Activated naive CD8-positive, alpha-beta T cell (primary cell): ENCODE measurements at regions not wholly inside any gene's neighbourhood (a gene's known extent, or its start where the extent isn't known, plus 50 kb on each side); places are given as distances from the start of the nearest gene placed in this dataset.

Experiments used
- H3K27ac Mint-ChIP-seq: one replicate; pipeline ENCODE4 v1.8.0; 2021; ENCODE audit warnings: mixed read lengths
- H3K27me3 Mint-ChIP-seq: one replicate; pipeline ENCODE4 v1.8.0; 2021; ENCODE audit warnings: mixed read lengths
- H3K36me3 Mint-ChIP-seq: one replicate; pipeline ENCODE4 v1.8.0; 2021; ENCODE audit warnings: mixed read lengths
- H3K4me1 Mint-ChIP-seq: one replicate; pipeline ENCODE4 v1.8.0; 2021; ENCODE audit warnings: low read depth, mixed read lengths
- H3K4me3 Mint-ChIP-seq: one replicate; pipeline ENCODE4 v1.8.0; 2021; ENCODE audit warnings: mild to moderate bottlenecking, mixed read lengths
- H3K9me3 Mint-ChIP-seq: one replicate; pipeline ENCODE4 v1.8.0; 2021; ENCODE audit warnings: low read depth, mixed read lengths

- Mint-ChIP-seq H3K9me3 (peaks cover 2% of the 10 kb centered on the region), H3K4me3 (no peak overlapping the region), H3K27me3 (peaks cover 2% of the 10 kb centered on the region), H3K27ac (no peak overlapping the region), H3K36me3 (no peaks in the 10 kb centered on the region), H3K4me1 (no peaks in the 10 kb centered on the region)
Measured at GRCh38 chr6:6771964-6772363, 183.4 kb downstream of the LY86 start.

GRCh38 chr6:6772751-6773150 lies 184.2 kb downstream of the LY86 start:
- no peaks in the 10 kb centered on the region for H3K36me3 Mint-ChIP-seq
- H3K4me1 Mint-ChIP-seq: no peaks in the 10 kb centered on the region
- peaks cover 2% of the 10 kb centered on the region for H3K27me3 Mint-ChIP-seq
- H3K27ac Mint-ChIP-seq: no peak overlapping the region
- peaks cover 5% of the 10 kb centered on the region for H3K9me3 Mint-ChIP-seq
- H3K4me3 Mint-ChIP-seq: no peak overlapping the region

- Mint-ChIP-seq H3K27me3 (peaks cover 5% of the 10 kb centered on the region), H3K27ac (no peak overlapping the region), H3K36me3 (no peaks in the 10 kb centered on the region), H3K4me1 (no peaks in the 10 kb centered on the region), H3K9me3 (peaks cover 5% of the 10 kb centered on the region), H3K4me3 (no peak overlapping the region)
Measured at GRCh38 chr6:6775074-6775473, 186.6 kb downstream of the LY86 start.

- peaks cover 5% of the 10 kb centered on the region for H3K27me3 Mint-ChIP-seq
- no peaks in the 10 kb centered on the region for H3K36me3 Mint-ChIP-seq
- H3K27ac Mint-ChIP-seq: no peak overlapping the region
- H3K9me3 Mint-ChIP-seq: peaks cover 5% of the 10 kb centered on the region
- H3K4me1 Mint-ChIP-seq: no peaks in the 10 kb centered on the region
- no peak overlapping the region for H3K4me3 Mint-ChIP-seq
Measured at GRCh38 chr6:6780231-6780630, 191.7 kb downstream of the LY86 start.

- no peaks in the 10 kb centered on the region for H3K36me3 Mint-ChIP-seq
- H3K9me3 Mint-ChIP-seq: peaks cover 5% of the 10 kb centered on the region
- no peak overlapping the region for H3K27ac Mint-ChIP-seq
- H3K4me3 Mint-ChIP-seq: no peak overlapping the region
- H3K4me1 Mint-ChIP-seq: no peaks in the 10 kb centered on the region
- peaks cover 5% of the 10 kb centered on the region for H3K27me3 Mint-ChIP-seq
Measured at GRCh38 chr6:6781172-6781872, 192.8 kb downstream of the LY86 start.

- Mint-ChIP-seq H3K4me1 (no peaks in the 10 kb centered on the region), H3K9me3 (peaks cover 4% of the 10 kb centered on the region), H3K27me3 (peaks cover 5% of the 10 kb centered on the region), H3K4me3 (no peak overlapping the region), H3K27ac (no peak overlapping the region), H3K36me3 (no peaks in the 10 kb centered on the region)
Measured at GRCh38 chr6:6781873-6782227, 193.3 kb downstream of the LY86 start.

GRCh38 chr6:6783721-6784120 lies 195.2 kb downstream of the LY86 start:
- Mint-ChIP-seq H3K27me3 (peaks cover 3% of the 10 kb centered on the region), H3K36me3 (no peaks in the 10 kb centered on the region), H3K9me3 (no peaks in the 10 kb centered on the region), H3K27ac (no peak overlapping the region), H3K4me1 (no peaks in the 10 kb centered on the region), H3K4me3 (no peak overlapping the region)

GRCh38 chr6:6784514-6785162 lies 196.1 kb downstream of the LY86 start:
- H3K36me3 Mint-ChIP-seq: no peaks in the 10 kb centered on the region
- H3K27ac Mint-ChIP-seq: no peak overlapping the region
- H3K27me3 Mint-ChIP-seq: no peaks in the 10 kb centered on the region
- no peak overlapping the region for H3K4me3 Mint-ChIP-seq
- no peaks in the 10 kb centered on the region for H3K4me1 Mint-ChIP-seq
- no peaks in the 10 kb centered on the region for H3K9me3 Mint-ChIP-seq

- H3K4me3 Mint-ChIP-seq: no peak overlapping the region
- H3K4me1 Mint-ChIP-seq: no peaks in the 10 kb centered on the region
- no peaks in the 10 kb centered on the region for H3K27me3 Mint-ChIP-seq
- no peak overlapping the region for H3K27ac Mint-ChIP-seq
- no peaks in the 10 kb centered on the region for H3K36me3 Mint-ChIP-seq
- H3K9me3 Mint-ChIP-seq: no peaks in the 10 kb centered on the region
Measured at GRCh38 chr6:6785163-6785521, 196.6 kb downstream of the LY86 start.

- no peaks in the 10 kb centered on the region for H3K36me3 Mint-ChIP-seq
- H3K9me3 Mint-ChIP-seq: no peaks in the 10 kb centered on the region
- no peaks in the 10 kb centered on the region for H3K27me3 Mint-ChIP-seq
- H3K4me3 Mint-ChIP-seq: no peak overlapping the region
- H3K4me1 Mint-ChIP-seq: peaks cover 3% of the 10 kb centered on the region
- no peak overlapping the region for H3K27ac Mint-ChIP-seq
Measured at GRCh38 chr6:6788394-6789032, 200.0 kb downstream of the LY86 start.

- Mint-ChIP-seq H3K9me3 (no peaks in the 10 kb centered on the region), H3K4me3 (no peak overlapping the region), H3K27me3 (no peaks in the 10 kb centered on the region), H3K36me3 (no peaks in the 10 kb centered on the region), H3K27ac (no peak overlapping the region), H3K4me1 (peaks cover 8% of the 10 kb centered on the region)
Measured at GRCh38 chr6:6790393-6790792, 201.9 kb downstream of the LY86 start.

- H3K36me3 Mint-ChIP-seq: no peaks in the 10 kb centered on the region
- H3K4me3 Mint-ChIP-seq: no peak overlapping the region
- no peaks in the 10 kb centered on the region for H3K9me3 Mint-ChIP-seq
- H3K27me3 Mint-ChIP-seq: no peaks in the 10 kb centered on the region
- no peak overlapping the region for H3K27ac Mint-ChIP-seq
- H3K4me1 Mint-ChIP-seq: peaks cover 8% of the 10 kb centered on the region
Measured at GRCh38 chr6:6790891-6791290, 202.4 kb downstream of the LY86 start.

- H3K4me3 Mint-ChIP-seq: no peak overlapping the region
- H3K27ac Mint-ChIP-seq: no peak overlapping the region
- H3K9me3 Mint-ChIP-seq: no peaks in the 10 kb centered on the region
- H3K36me3 Mint-ChIP-seq: no peaks in the 10 kb centered on the region
- no peaks in the 10 kb centered on the region for H3K27me3 Mint-ChIP-seq
- H3K4me1 Mint-ChIP-seq: peaks cover 10% of the 10 kb centered on the region
Measured at GRCh38 chr6:6793388-6794250, 205.1 kb downstream of the LY86 start.

- Mint-ChIP-seq H3K9me3 (no peaks in the 10 kb centered on the region), H3K27me3 (no peaks in the 10 kb centered on the region), H3K36me3 (no peaks in the 10 kb centered on the region), H3K4me1 (peaks cover 17% of the 10 kb centered on the region), H3K4me3 (no peak overlapping the region), H3K27ac (no peak overlapping the region)
Measured at GRCh38 chr6:6795393-6795792, 206.9 kb downstream of the LY86 start.

GRCh38 chr6:6796818-6797217 lies 208.3 kb downstream of the LY86 start:
- Mint-ChIP-seq H3K36me3 (no peaks in the 10 kb centered on the region), H3K27me3 (no peaks in the 10 kb centered on the region), H3K9me3 (no peaks in the 10 kb centered on the region), H3K4me1 (peaks cover 20% of the 10 kb centered on the region), H3K27ac (no peak overlapping the region), H3K4me3 (no peak overlapping the region)
